GM12874 (cell line): ENCODE measurements at regions not wholly inside any gene's neighbourhood (a gene's known extent, or its start where the extent isn't known, plus 50 kb on each side); places are given as distances from the start of the nearest gene placed in this dataset.

ENCODE experiments used
- TF ChIP-seq, protein P1 (sequence below): IDR thresholded peaks from 2 replicates; pipeline ENCODE4 v1.5.1; 2011; ENCODE audit warnings: low read depth, mild to moderate bottlenecking, control low read depth, low read length, moderate library complexity; ENCODE audit not compliant: insufficient read depth

DNA sequence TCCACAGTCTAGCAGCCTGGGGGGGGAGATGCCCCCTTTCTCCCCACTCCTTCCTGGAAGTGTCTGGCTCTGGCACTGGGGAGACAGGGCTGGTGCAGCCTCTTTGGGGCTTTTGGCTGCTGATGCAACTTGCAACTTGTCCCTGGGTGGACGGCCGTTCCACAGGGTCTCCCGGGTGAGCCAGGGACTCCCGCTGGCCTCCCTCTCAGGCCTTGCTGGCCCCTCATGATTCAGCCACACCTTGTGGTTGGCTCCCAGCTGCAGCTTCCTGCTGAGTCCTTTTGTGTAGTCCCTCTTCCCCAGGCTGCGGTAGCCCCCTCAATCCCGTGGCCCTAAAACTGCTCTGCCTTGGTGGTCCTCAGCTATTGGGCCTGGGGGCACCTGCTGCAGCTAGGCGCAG, 283.5 kb downstream of the PBX3 start:
- TF ChIP-seq, protein P1, sequence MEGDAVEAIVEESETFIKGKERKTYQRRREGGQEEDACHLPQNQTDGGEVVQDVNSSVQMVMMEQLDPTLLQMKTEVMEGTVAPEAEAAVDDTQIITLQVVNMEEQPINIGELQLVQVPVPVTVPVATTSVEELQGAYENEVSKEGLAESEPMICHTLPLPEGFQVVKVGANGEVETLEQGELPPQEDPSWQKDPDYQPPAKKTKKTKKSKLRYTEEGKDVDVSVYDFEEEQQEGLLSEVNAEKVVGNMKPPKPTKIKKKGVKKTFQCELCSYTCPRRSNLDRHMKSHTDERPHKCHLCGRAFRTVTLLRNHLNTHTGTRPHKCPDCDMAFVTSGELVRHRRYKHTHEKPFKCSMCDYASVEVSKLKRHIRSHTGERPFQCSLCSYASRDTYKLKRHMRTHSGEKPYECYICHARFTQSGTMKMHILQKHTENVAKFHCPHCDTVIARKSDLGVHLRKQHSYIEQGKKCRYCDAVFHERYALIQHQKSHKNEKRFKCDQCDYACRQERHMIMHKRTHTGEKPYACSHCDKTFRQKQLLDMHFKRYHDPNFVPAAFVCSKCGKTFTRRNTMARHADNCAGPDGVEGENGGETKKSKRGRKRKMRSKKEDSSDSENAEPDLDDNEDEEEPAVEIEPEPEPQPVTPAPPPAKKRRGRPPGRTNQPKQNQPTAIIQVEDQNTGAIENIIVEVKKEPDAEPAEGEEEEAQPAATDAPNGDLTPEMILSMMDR = no peak

DNA sequence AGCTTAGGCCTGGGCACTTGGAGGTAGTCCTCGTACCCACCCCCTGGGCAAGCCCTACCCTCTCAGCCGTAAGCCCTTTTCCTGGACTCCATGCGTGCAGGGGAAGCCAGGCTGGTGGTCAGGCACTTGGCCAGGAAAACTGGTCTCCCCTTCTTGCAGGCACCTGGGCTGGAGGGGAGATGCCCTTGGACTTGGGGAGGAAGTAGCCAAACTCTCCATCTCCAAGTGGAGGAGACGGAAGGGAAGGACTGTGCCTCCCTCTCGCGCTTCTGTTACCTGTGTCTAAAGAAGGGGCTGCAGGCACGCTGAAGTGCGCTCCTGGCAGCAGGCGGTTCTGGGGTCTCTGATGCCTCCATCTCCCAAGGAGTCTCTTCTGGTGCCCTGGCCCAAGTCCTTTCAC, 283.9 kb downstream of the PBX3 start:
- TF ChIP-seq, protein P1 = no peak

DNA sequence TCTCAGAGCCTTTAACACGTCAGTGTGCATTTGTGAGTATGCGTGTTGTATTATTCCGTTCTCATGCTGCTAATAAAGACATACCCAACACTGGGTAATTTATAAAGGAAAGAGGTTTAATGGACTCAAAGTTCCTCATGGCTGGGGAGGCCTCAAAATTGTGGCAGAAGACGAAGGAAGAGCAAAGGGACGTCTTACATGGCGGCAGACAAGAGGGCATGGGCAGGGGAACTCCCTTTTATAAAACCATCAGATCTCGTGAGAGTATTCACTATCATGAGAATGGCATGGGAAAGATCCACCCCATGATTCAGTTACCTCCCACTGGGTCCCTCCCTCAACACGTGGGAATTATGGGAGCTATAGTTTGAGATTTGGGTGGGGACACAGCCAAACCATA, 285.0 kb downstream of the PBX3 start:
- TF ChIP-seq, protein P1 = no peak

DNA sequence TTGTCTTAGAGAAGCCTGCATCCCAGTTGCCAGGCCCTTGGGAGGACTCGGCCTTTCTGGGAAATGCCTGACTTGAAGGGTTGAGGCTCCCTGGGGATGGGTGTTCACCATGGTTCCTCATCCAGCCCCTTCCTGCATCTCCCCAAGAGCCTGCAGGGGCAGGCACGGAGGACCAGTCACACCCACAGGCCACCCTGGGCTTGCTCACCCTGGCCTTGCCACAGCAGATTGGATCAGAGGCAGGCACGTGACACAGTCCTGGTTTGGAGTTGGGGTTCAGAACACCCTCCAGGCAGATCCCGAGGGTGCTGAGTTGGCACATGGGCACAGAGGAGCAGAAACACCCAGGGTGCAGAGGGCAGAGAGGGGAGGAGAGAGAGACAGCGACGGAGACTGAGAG, 286.1 kb downstream of the PBX3 start:
- TF ChIP-seq, protein P1 = no peak

DNA sequence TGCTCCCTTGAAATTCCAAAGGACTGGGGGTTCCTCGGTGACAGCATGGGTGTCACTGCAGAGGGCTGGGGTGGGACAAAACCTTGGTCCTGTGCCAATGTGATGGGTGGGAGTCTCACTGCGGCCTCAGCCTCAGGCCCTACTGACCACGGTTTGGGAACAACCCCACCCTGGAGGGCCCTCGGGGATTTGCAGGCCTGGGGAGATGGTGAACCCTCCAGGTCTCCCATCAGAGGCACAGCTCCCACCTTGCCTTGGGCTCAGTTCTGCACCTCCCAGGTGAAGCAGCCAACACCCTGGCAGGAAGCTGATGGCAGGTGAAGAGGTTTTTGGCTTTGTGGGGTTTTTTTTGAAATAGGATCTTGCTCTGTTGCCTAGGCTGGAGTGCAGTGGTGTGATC, 286.8 kb downstream of the PBX3 start:
- TF ChIP-seq, protein P1 = no peak

DNA sequence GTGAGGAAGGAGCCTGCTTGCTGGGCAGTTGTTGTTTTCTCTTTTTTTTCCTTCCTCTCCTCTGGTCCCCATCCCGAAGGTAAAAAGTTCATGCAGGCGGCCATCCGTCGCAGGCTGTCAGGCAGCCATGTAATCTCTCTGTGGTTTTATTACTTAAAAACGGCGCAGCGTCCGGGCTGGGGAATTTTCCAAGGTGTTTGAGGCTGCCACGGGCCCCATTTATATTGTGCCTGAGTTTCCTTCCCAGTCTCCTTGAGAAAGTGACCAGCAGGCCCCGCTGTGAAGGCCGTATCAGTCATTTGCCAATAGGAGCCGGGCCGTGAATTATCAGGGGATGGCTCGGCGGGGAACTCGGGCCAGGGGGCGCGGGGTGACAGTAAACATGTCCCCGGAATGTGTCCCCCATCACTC, 289.7 kb downstream of the PBX3 start:
- TF ChIP-seq, protein P1 = no peak

DNA sequence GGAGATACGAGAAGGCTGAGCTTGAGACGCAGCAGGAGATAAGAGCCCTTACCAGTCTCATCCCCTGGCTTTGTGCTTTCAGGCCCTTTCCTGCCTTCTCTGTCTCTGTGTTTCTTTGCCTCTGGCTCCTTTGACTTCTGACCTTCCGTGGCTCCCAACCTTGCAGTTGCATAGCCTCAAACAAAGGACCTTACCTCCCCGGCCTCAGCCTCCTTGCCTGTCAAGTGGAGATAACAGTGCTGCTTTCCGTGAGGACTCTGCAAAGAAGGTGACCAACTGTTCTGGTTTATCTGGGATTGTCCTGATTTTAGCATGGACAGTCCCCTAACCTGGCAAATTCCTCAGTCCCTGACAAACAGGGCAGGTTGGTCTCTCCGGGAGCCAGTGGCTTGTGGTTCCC, 287.8 kb upstream of the MVB12B start:
- TF ChIP-seq, protein P1 = no peak

DNA sequence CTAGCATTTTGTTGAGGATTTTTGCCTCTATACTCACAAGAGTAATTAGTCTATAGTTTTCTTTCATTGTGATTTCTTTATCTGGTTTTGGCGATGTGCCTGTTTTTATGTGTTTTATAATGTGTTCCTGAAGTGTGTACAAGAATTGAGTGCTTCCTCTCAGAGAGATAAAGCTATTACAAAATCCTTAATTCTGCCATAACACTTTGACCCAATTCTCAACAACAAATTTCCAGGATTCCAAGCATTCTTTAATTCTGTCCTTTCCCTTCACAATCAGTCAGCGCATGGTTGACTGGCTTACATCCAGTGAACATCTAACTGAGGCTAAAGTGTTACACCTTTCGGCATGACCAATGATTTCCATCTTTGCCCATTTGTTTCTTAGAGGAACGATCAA, 282.9 kb upstream of the MVB12B start:
- TF ChIP-seq, protein P1 = no peak
